ENCODE measurements at regions not wholly inside any gene's neighbourhood (a gene's known extent, or its start where the extent isn't known, plus 50 kb on each side); places are given as distances from the start of the nearest gene placed in this dataset.

- Histone ChIP-seq H3K27me3 (replicated peaks; ENCODE audit: control insufficient read depth, insufficient read depth, low read length) (no peaks in the 10 kb centered on the region), H3K36me3 (ENCODE audit: control insufficient read depth, insufficient read depth, low read length, severe bottlenecking) (no peaks in the 10 kb centered on the region), H3K4me1 (ENCODE audit: control insufficient read depth, insufficient read depth, low read length) (peaks cover 15% of the 10 kb centered on the region), H3K9me3 (ENCODE audit: control insufficient read depth, low read length) (peaks cover 6% of the 10 kb centered on the region), H3K4me3 (ENCODE audit: low read length) (no peak overlapping the region), H3K9ac (ENCODE audit: low read length) (no peak overlapping the region)
- DNase-seq (ENCODE audit: low read depth) = no peak
Observed at GRCh38 chr2:206368484-206368883, 74.8 kb upstream of the ADAM23 start.

- peaks cover 15% of the 10 kb centered on the region for H3K4me1 ChIP-seq (ENCODE audit: control insufficient read depth, insufficient read depth, low read length)
- no peaks in the 10 kb centered on the region for H3K27me3 ChIP-seq (replicated peaks; ENCODE audit: control insufficient read depth, insufficient read depth, low read length)
- H3K4me3 ChIP-seq (ENCODE audit: low read length) = no peak overlapping the region
- H3K9me3 ChIP-seq (ENCODE audit: control insufficient read depth, low read length) = peaks cover 6% of the 10 kb centered on the region
- no peak for DNase-seq (ENCODE audit: low read depth)
- no peak overlapping the region for H3K9ac ChIP-seq (ENCODE audit: low read length)
- H3K36me3 ChIP-seq (ENCODE audit: control insufficient read depth, insufficient read depth, low read length, severe bottlenecking) = no peaks in the 10 kb centered on the region
Observed at GRCh38 chr2:206368933-206369569, 74.3 kb upstream of the ADAM23 start.

GRCh38 chr2:206375956-206376355, 67.4 kb upstream of the ADAM23 start:
- Histone ChIP-seq H3K36me3 (ENCODE audit: control insufficient read depth, insufficient read depth, low read length, severe bottlenecking) (no peaks in the 10 kb centered on the region), H3K4me1 (ENCODE audit: control insufficient read depth, insufficient read depth, low read length) (no peaks in the 10 kb centered on the region), H3K27me3 (replicated peaks; ENCODE audit: control insufficient read depth, insufficient read depth, low read length) (no peaks in the 10 kb centered on the region), H3K4me3 (ENCODE audit: low read length) (no peak overlapping the region), H3K9me3 (ENCODE audit: control insufficient read depth, low read length) (peaks cover 17% of the 10 kb centered on the region), H3K9ac (ENCODE audit: low read length) (no peak overlapping the region)
- no peak for DNase-seq (ENCODE audit: low read depth)

- no peaks in the 10 kb centered on the region for H3K27me3 ChIP-seq (replicated peaks; ENCODE audit: control insufficient read depth, insufficient read depth, low read length)
- H3K4me3 ChIP-seq (ENCODE audit: low read length) = no peak overlapping the region
- H3K9me3 ChIP-seq (ENCODE audit: control insufficient read depth, low read length) = peaks cover 18% of the 10 kb centered on the region
- no peaks in the 10 kb centered on the region for H3K4me1 ChIP-seq (ENCODE audit: control insufficient read depth, insufficient read depth, low read length)
- H3K9ac ChIP-seq (ENCODE audit: low read length) = no peak overlapping the region
- no peaks in the 10 kb centered on the region for H3K36me3 ChIP-seq (ENCODE audit: control insufficient read depth, insufficient read depth, low read length, severe bottlenecking)
- peak; percentile 28 for DNase-seq (ENCODE audit: low read depth)
Observed at GRCh38 chr2:206378835-206379234, 64.5 kb upstream of the ADAM23 start.

GRCh38 chr2:206379266-206379665, 64.1 kb upstream of the ADAM23 start:
- Histone ChIP-seq H3K4me3 (ENCODE audit: low read length) (no peak overlapping the region), H3K36me3 (ENCODE audit: control insufficient read depth, insufficient read depth, low read length, severe bottlenecking) (no peaks in the 10 kb centered on the region), H3K4me1 (ENCODE audit: control insufficient read depth, insufficient read depth, low read length) (no peaks in the 10 kb centered on the region), H3K27me3 (replicated peaks; ENCODE audit: control insufficient read depth, insufficient read depth, low read length) (no peaks in the 10 kb centered on the region), H3K9ac (ENCODE audit: low read length) (no peak overlapping the region), H3K9me3 (ENCODE audit: control insufficient read depth, low read length) (peaks cover 22% of the 10 kb centered on the region)
- DNase-seq (ENCODE audit: low read depth) = no peak

GRCh38 chr2:206379886-206380285, 63.4 kb upstream of the ADAM23 start:
- no peaks in the 10 kb centered on the region for H3K27me3 ChIP-seq (replicated peaks; ENCODE audit: control insufficient read depth, insufficient read depth, low read length)
- DNase-seq (ENCODE audit: low read depth) = no peak
- no peak overlapping the region for H3K4me3 ChIP-seq (ENCODE audit: low read length)
- H3K9me3 ChIP-seq (ENCODE audit: control insufficient read depth, low read length) = peaks cover 28% of the 10 kb centered on the region
- H3K36me3 ChIP-seq (ENCODE audit: control insufficient read depth, insufficient read depth, low read length, severe bottlenecking) = no peaks in the 10 kb centered on the region
- no peak overlapping the region for H3K9ac ChIP-seq (ENCODE audit: low read length)
- no peaks in the 10 kb centered on the region for H3K4me1 ChIP-seq (ENCODE audit: control insufficient read depth, insufficient read depth, low read length)

- Histone ChIP-seq H3K27me3 (replicated peaks; ENCODE audit: control insufficient read depth, insufficient read depth, low read length) (no peaks in the 10 kb centered on the region), H3K9me3 (ENCODE audit: control insufficient read depth, low read length) (peaks cover 21% of the 10 kb centered on the region), H3K9ac (ENCODE audit: low read length) (no peak overlapping the region), H3K4me1 (ENCODE audit: control insufficient read depth, insufficient read depth, low read length) (no peaks in the 10 kb centered on the region), H3K36me3 (ENCODE audit: control insufficient read depth, insufficient read depth, low read length, severe bottlenecking) (no peaks in the 10 kb centered on the region), H3K4me3 (ENCODE audit: low read length) (no peak overlapping the region)
- no peak for DNase-seq (ENCODE audit: low read depth)
Observed at GRCh38 chr2:206381881-206382280, 61.5 kb upstream of the ADAM23 start.

- Histone ChIP-seq H3K27me3 (replicated peaks; ENCODE audit: control insufficient read depth, insufficient read depth, low read length) (no peaks in the 10 kb centered on the region), H3K9ac (ENCODE audit: low read length) (no peak overlapping the region), H3K36me3 (ENCODE audit: control insufficient read depth, insufficient read depth, low read length, severe bottlenecking) (no peaks in the 10 kb centered on the region), H3K4me3 (ENCODE audit: low read length) (no peak overlapping the region), H3K4me1 (ENCODE audit: control insufficient read depth, insufficient read depth, low read length) (no peaks in the 10 kb centered on the region), H3K9me3 (ENCODE audit: control insufficient read depth, low read length) (peaks cover 21% of the 10 kb centered on the region)
- no peak for DNase-seq (ENCODE audit: low read depth)
Observed at GRCh38 chr2:206383669-206384068, 59.7 kb upstream of the ADAM23 start.

GRCh38 chr2:206387808-206388207, 55.5 kb upstream of the ADAM23 start:
- no peak for DNase-seq (ENCODE audit: low read depth)
- H3K36me3 ChIP-seq (ENCODE audit: control insufficient read depth, insufficient read depth, low read length, severe bottlenecking) = no peaks in the 10 kb centered on the region
- H3K9ac ChIP-seq (ENCODE audit: low read length) = no peak overlapping the region
- H3K4me3 ChIP-seq (ENCODE audit: low read length) = no peak overlapping the region
- peaks cover 21% of the 10 kb centered on the region for H3K9me3 ChIP-seq (ENCODE audit: control insufficient read depth, low read length)
- no peaks in the 10 kb centered on the region for H3K4me1 ChIP-seq (ENCODE audit: control insufficient read depth, insufficient read depth, low read length)
- no peaks in the 10 kb centered on the region for H3K27me3 ChIP-seq (replicated peaks; ENCODE audit: control insufficient read depth, insufficient read depth, low read length)

GRCh38 chr2:206388698-206389097, 54.6 kb upstream of the ADAM23 start:
- Histone ChIP-seq H3K4me1 (ENCODE audit: control insufficient read depth, insufficient read depth, low read length) (no peaks in the 10 kb centered on the region), H3K27me3 (replicated peaks; ENCODE audit: control insufficient read depth, insufficient read depth, low read length) (no peaks in the 10 kb centered on the region), H3K36me3 (ENCODE audit: control insufficient read depth, insufficient read depth, low read length, severe bottlenecking) (no peaks in the 10 kb centered on the region), H3K4me3 (ENCODE audit: low read length) (no peak overlapping the region), H3K9me3 (ENCODE audit: control insufficient read depth, low read length) (peaks cover 16% of the 10 kb centered on the region), H3K9ac (ENCODE audit: low read length) (no peak overlapping the region)
- DNase-seq (ENCODE audit: low read depth) = no peak

- no peaks in the 10 kb centered on the region for H3K36me3 ChIP-seq (ENCODE audit: control insufficient read depth, insufficient read depth, low read length, severe bottlenecking)
- peaks cover 14% of the 10 kb centered on the region for H3K9me3 ChIP-seq (ENCODE audit: control insufficient read depth, low read length)
- H3K9ac ChIP-seq (ENCODE audit: low read length) = no peak overlapping the region
- no peak for DNase-seq (ENCODE audit: low read depth)
- H3K27me3 ChIP-seq (replicated peaks; ENCODE audit: control insufficient read depth, insufficient read depth, low read length) = no peaks in the 10 kb centered on the region
- no peak overlapping the region for H3K4me3 ChIP-seq (ENCODE audit: low read length)
- no peaks in the 10 kb centered on the region for H3K4me1 ChIP-seq (ENCODE audit: control insufficient read depth, insufficient read depth, low read length)
Observed at GRCh38 chr2:206389164-206389563, 54.2 kb upstream of the ADAM23 start.

GRCh38 chr2:206390181-206390580, 53.2 kb upstream of the ADAM23 start:
- Histone ChIP-seq H3K9me3 (ENCODE audit: control insufficient read depth, low read length) (peaks cover 4% of the 10 kb centered on the region), H3K4me1 (ENCODE audit: control insufficient read depth, insufficient read depth, low read length) (no peaks in the 10 kb centered on the region), H3K27me3 (replicated peaks; ENCODE audit: control insufficient read depth, insufficient read depth, low read length) (no peaks in the 10 kb centered on the region), H3K9ac (ENCODE audit: low read length) (no peak overlapping the region), H3K36me3 (ENCODE audit: control insufficient read depth, insufficient read depth, low read length, severe bottlenecking) (no peaks in the 10 kb centered on the region), H3K4me3 (ENCODE audit: low read length) (no peak overlapping the region)
- DNase-seq (ENCODE audit: low read depth) = no peak

Data from adipocyte (in vitro differentiated cells).